Fibroblast of pulmonary artery (primary cell): ENCODE measurements at regions not wholly inside any gene's neighbourhood (a gene's known extent, or its start where the extent isn't known, plus 50 kb on each side); places are given as distances from the start of the nearest gene placed in this dataset.
"Not testable (repeated sequence)": the region's sequence is repeated elsewhere in the genome, so short reads cannot be mapped to it uniquely, and the experiment has no call there.

Experiments
- DNase-seq: peaks from one replicate; pipeline ENCODE4 v3.0.0-alpha.2; 2010; ENCODE audit warnings: low read depth
- H3K4me3 ChIP-seq: replicated peaks from 2 replicates; pipeline ENCODE4 v1.5.1; 2011; ENCODE audit warnings: low read depth, mild to moderate bottlenecking, control low read depth, low read length, moderate library complexity
- TF ChIP-seq, protein P1 (sequence below): IDR thresholded peaks from 2 replicates; pipeline ENCODE4 v1.5.1; 2011; ENCODE audit warnings: mild to moderate bottlenecking, control low read depth, low read length, inconsistent platforms; ENCODE audit errors: missing control alignments

DNA sequence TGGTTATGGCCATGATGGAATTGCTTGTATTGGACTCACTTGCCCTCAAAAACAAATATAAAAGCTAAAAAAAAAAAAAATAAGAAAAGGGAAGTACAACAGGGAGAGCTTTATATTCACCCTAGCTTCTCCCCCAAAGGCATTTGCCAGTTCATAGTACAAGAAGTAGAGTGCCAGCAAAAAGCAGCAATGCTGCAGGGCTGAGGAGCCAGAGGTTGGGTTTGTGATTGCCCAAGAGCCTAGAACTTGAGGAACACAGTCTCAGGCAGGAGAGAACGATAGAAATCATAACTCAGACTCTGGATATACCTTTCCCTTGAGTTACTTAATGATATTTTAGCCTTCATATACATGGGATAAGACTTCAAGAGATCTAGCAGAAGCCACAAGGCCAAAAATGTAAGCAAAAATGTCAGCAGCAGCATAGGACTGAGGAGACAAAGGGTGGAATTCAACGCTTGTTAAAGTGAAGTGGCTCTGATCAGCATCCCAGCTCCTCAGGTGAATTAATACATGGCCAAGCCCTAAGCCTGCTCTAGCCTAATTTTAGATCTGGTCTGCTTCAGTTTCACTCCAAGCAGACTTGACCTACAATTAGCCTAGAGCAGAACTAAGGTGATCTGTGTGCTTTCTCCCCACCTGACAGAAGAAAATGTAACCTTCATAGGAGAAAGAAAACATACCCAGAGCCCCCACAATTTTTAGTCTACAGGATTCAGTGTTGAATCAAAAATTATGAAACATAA lies 172.8 kb upstream of the PLGLB1 start:
- H3K4me3 ChIP-seq, DNase-seq: not testable (repeated sequence)

DNA sequence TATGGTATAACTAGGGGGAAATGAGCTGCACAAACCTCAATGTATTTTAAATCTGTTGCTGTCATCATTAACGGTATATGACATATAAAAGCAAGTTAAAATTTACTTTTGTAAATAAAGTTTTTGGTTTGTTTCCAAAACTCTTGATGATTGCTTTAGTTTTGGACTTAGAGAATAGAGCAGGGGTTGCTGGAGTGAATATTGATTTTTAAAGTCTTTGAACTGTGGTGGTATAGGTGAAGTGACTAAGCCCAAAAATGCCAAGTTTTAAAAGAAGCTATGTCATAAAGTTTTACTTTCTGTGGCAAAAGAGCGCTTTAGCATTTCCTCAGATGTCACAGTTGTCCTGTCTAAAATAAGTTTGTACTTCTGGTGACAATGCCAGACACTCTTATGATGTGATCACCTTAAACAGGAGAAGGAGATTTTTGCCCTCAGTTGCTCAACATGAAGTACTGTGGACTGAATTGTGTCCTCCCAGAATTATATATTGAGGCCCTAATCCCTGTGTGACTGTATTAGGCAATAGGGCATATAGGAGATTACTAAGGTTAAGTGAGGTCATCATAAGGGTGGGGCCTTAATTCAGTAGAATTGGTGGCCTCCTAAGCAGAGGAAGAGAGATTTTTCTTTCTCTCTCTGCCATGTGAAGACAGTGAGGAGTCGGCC lies 175.2 kb upstream of the PLGLB1 start:
- not testable (repeated sequence) for H3K4me3 ChIP-seq, DNase-seq

DNA sequence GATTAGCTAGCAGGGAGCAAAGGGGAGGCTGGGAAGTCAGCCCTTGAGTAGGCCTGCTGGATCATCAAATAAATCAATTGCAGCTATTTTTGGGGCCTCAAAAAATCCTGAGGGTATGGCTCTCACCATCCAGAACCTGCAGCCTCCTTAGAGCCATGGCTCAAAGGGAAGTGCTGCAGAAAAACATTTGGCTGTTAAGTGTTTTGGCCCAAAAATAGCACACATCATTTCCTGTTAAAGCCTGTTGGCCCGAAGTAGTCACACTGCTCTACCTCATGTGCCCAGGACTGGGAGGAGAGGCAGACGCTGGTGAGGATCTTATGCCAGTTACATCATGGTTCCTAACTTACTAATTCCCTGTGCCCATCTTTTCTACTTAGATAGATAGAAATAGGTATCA lies 176.8 kb upstream of the PLGLB1 start:
- not testable (repeated sequence) for H3K4me3 ChIP-seq, DNase-seq

DNA sequence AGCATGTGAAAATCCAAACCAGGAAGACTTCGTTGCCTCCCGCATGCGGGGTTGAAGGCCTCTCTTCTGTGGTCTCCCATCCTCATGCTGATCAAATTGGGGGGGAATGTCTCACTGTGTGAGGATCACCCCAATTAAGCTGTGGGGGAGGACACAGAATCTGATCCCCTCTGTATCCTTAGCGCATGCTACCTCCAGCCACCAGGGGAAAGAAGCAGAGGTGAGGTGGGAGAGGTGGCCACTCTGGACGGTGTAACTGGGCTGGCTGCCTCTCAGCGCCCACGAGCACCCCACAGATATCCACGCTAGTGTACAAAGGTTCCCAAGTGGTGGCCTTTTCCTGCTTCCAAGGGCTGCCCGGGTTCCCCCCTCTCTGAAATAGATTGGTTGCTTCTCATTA lies 177.6 kb upstream of the PLGLB1 start:
- not testable (repeated sequence) for DNase-seq, H3K4me3 ChIP-seq

DNA sequence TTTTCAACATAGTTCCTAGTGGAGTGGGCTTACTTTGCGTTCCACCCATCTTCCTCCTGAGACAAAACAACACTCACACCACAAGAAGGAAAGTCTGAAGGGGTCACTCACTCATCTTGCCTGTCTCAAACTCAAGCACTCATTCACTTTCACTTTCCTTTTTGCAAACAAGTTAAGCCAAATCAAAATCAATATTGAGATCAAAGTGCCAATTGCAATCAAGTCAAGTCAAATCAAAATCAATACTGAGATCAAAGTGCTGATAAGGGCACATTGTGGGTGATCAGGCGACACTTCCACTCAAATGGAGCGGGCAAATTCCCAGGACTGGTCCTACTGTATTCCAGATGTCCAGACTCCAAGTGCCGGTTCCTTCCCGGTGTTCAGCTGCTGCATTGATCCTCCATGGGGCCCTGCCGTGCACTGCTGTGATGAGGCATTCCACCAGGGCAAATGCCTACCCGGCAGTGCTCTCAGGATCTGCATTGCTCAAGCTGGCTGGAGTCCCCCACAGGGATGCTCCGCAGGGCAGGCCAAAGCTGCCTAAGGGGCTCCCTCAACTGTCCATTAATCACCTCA lies 183.0 kb upstream of the PLGLB1 start:
- not testable (repeated sequence) for DNase-seq, H3K4me3 ChIP-seq

DNA sequence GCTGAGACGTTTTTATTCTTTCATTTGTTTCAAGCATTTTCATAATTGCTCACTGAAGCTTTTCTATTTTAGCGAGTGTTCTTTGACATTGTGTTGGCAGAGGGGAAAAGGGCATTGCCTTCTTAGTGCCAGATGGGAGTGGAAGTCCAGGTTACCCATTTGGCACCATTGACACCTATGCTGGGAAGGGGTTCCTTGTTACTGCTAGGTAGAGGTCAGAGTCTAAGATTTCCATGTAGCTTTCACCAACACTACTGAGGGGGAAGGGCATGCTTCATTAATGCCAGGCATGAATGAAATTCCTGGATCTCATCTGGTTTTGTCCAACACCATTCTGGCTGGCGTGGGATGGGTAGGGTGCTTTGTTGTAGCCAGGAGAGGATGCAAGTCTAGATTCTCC lies 191.3 kb upstream of the PLGLB1 start:
- not testable (repeated sequence) for H3K4me3 ChIP-seq, DNase-seq

DNA sequence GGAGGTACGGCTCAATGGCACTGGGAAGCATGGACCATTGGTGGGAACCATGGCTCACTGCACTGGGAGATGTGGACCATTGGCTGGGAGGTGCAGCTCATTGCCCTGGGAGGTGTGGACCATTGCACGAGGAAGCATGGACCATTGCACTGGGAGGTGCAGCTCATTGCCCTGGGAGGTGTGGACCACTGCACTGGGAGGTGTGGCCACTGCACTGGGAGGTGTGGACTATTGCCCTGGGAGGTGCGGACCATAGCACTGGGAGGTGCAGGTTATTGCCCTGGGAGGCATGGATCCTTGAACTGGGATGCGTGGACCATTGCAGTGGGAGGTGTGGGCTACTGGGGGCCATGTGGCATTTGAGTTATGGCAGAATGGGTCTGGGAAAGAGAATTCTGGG lies 195.4 kb upstream of the PLGLB1 start:
- H3K4me3 ChIP-seq, DNase-seq: not testable (repeated sequence)

DNA sequence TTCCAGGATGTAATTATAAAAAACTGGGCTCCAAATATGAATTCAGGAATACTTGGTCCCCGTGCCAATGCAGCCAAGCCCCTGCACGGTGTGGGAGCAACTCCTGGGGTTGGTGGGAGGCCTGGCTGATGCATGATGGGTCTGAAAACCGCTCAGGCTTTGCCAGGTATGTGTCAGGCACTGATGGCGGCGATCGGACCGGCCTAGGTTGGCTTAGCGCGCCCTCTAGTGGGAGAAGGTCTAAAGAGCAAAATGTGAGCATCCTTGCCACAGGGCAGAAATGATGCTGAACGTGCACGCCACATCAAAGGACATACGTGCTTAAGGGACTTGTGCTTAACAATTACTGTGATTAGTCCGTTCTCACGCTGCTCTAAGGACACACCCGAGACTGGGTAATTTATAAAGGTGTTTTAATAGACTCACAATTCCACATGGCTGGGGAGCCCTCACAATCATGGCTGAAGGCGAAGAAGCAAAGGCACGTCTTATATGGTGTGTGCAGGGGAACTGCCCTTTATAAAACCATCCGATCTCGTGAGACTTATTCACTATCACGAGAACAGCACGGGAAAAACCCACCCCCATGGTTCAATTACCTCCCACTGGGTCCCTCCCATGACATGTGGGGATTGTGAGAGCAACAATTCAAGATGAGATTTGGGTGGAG lies 196.2 kb upstream of the PLGLB1 start:
- DNase-seq, H3K4me3 ChIP-seq: not testable (repeated sequence)
- TF ChIP-seq, protein P1, sequence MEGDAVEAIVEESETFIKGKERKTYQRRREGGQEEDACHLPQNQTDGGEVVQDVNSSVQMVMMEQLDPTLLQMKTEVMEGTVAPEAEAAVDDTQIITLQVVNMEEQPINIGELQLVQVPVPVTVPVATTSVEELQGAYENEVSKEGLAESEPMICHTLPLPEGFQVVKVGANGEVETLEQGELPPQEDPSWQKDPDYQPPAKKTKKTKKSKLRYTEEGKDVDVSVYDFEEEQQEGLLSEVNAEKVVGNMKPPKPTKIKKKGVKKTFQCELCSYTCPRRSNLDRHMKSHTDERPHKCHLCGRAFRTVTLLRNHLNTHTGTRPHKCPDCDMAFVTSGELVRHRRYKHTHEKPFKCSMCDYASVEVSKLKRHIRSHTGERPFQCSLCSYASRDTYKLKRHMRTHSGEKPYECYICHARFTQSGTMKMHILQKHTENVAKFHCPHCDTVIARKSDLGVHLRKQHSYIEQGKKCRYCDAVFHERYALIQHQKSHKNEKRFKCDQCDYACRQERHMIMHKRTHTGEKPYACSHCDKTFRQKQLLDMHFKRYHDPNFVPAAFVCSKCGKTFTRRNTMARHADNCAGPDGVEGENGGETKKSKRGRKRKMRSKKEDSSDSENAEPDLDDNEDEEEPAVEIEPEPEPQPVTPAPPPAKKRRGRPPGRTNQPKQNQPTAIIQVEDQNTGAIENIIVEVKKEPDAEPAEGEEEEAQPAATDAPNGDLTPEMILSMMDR: peak; percentile 21

DNA sequence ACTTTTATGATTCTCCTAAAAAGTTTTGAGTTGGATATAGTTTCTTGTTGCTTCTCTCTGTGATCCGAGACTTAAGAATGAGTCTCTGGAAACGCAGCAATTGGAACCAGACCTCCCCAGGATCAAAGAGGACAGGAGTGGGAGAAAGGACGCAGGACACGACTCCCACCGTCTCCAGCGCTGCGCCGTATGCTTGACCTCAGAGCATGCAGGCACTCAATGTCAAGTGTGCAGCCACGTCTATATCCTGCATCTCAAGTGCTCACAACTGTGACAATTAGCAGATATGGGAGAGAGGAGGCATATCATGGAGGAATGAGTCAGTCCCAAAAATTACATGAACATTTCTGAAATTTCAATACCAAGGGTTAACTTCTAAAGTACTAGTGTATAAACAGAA lies 199.0 kb upstream of the PLGLB1 start:
- not testable (repeated sequence) for DNase-seq, H3K4me3 ChIP-seq

DNA sequence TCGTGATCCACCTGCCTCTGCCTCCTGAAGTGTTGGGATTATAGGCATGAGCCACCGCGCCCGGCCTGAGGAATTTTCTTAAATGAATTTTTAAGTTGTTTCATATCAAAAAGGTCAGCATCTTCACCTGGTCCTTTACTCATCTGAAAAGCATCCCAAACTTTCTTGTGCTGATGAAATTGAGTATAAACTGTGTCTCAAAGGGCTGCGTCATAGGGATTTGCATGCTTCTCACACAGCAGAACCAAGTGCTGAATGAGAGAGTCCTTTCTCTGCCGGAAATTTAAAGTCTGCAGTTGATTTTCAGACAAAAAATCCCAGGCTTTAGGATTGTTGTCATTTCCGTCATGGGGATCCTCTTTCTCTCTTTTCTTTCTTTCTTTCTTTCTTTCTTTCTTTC lies 200.5 kb upstream of the PLGLB1 start:
- H3K4me3 ChIP-seq: not testable (repeated sequence)
- peak; percentile 7 for DNase-seq

DNA sequence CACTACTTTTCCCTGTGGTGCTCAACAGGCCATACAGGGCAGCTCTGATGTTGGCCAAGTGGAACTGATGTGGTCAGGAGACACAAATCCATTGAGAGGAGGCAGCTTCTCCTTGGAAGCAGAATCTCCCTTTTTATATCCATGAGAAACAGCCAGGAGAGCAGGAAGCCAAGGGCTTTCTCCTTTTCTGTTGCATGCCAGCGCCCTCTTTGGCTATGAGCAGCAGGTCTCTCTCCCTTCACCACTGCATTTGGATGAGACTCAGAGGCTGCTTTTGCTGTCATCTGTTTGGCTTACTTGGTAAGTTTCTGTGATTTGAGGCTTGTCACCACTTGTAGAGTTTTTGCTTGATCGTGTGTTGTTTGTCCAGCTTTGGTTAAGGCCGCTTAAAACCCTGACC lies 202.2 kb upstream of the PLGLB1 start:
- H3K4me3 ChIP-seq, DNase-seq: not testable (repeated sequence)

DNA sequence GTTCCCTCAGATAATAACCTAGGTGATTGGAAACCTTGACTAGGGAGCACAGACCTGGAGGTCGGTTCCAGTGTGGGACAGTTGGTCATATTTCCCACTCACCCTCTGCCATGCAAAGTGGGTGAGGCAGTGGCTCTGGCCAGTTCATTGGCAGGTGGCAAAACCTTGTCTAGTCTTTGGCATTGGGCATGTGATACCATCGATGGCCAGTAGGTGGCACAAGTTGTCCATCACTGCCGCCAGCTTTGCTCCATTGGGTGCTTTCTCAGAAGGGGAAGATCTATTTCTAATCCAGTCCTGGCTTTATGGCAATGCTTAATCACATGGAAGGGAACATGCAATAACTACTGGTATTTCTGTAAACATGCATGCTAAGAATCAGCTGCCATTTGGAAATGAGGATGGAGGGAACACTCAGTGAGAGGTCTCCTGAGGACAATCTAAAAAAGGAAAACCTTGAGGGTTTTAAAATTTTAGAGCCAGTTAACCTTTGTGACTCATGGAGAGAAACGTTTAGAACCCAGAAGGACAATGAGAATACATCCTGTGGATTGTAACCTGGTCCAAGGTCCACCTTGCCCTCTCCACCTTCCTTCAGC lies 207.5 kb upstream of the PLGLB1 start:
- peak; percentile 21 for DNase-seq
- not testable (repeated sequence) for H3K4me3 ChIP-seq
- TF ChIP-seq, protein P1: peak; percentile 30

DNA sequence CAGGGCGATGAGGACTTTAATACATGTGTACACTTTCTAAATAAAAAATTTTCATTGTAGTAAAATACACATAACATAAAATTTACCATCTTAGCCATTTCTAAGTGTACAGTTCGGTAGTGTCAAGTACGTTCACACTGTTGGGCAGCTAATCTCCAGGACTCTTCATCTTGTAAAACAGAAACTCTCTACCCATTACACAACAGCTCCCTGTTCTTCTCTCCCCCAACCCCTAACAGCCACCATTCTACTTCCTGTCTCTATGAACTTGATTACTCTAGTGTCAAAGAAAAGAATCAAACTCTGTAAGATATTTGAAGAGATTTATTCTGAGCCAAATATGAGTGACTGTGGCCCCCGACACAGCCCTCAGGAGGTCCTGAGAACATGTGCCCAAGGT lies 208.3 kb upstream of the PLGLB1 start:
- not testable (repeated sequence) for H3K4me3 ChIP-seq, DNase-seq

DNA sequence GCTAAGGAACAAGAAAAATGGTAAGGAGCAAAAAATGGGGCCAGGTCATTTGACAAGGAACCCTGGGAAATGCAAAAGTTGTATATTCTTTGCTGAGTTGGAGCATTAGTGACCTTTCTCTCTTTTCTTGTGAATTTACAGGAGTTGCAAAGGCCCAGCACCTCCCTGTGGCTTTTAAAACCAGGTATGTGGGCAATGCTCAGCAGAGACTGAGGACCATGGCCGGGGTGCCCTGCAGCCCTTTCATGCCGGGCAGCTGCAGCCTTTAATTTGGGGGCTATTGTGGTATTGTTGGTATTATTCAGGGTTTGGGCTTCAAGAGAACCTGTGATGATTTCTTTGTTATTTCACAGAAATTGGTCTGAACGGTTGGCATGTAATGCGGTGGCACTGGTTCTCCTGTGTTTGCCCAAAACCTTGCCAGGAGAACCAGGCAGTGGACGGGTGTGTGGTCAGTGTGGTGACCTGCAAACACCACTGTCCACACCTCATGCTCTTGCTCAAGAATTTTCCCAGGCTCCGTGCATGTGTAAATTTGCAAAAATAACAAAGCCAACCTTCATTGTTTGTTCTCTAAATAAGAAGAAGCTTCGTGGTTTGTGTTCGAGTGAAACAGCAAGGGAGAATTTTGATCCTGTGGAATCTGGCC lies 213.8 kb upstream of the PLGLB1 start:
- not testable (repeated sequence) for H3K4me3 ChIP-seq, DNase-seq

DNA sequence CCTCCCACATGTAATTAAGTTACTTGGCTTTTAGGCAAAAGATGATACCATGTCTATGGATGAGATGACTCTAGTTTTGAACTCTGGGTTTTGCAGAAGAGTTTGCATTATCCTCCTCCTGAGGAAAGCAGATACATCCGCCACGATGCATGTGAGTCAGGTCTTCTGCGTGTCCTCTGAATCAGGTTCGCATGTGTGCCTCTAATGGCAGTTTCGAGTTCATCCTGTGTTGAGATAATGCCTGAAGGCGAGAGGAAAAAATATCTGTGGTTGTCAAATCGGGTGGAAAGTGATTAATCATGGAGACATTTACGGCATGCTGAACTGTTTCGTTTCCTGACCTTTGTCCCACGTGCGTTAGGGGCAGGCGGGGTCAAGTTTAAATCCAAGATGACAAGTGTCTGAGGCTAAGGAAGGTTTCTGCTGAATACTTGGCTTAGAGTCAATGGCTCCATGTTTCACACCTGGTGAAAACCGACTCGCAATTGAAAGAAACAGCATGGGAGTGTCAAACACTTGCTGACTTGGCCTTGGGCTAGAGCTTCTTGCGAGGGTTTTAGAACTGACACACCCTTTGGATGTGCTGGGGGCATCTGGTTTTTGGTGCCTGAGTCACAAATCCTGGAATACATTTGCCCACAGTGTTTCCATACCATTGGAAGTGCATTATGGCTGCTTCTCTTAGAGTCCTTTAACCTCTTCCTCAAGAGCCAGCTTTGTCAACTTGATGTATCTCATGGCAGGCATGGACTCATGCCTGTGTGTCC lies 216.1 kb upstream of the PLGLB1 start:
- DNase-seq: not testable (repeated sequence)

More for the DNA sequence above, 216.1 kb upstream of the PLGLB1 start:
- not testable (repeated sequence) for H3K4me3 ChIP-seq
